SH-SY5Y (cell line): ENCODE measurements at regions not wholly inside any gene's neighbourhood (a gene's known extent, or its start where the extent isn't known, plus 50 kb on each side); places are given as distances from the start of the nearest gene placed in this dataset.

Experiments used
- GATA2 ChIP-seq: IDR thresholded peaks from 2 replicates; pipeline ENCODE4 v1.6.1; 2011; ENCODE audit warnings: mild to moderate bottlenecking, low read depth, low read length
- GATA3 ChIP-seq: IDR thresholded peaks from 2 replicates; pipeline ENCODE4 v1.6.1; 2011; ENCODE audit warnings: low read depth, mild to moderate bottlenecking, low read length, moderate library complexity

DNA sequence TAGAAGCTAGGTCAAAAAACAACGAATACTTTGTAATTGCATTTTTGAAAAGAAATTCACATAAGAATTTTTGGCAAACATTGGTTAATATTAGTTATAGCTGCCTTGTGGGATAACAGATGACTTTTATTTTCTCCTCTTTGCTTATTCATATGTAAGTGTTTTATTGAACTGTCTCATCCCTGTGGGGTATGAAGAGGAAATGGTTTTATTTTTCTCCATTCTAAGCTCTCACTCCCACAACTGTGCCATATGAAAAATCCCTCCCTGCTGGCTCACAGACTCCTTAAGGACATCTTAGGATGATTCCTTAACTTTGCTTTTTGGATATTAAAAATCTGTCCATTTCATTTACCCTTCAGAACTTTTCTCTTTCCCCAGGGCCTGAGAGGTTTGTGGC is 300.6 kb downstream of the PPP1R2C start:
- TF ChIP-seq GATA2 (no peak), GATA3 (no peak)
